ENCODE measurements at regions not wholly inside any gene's neighbourhood (a gene's known extent, or its start where the extent isn't known, plus 50 kb on each side); places are given as distances from the start of the nearest gene placed in this dataset.

DNA sequence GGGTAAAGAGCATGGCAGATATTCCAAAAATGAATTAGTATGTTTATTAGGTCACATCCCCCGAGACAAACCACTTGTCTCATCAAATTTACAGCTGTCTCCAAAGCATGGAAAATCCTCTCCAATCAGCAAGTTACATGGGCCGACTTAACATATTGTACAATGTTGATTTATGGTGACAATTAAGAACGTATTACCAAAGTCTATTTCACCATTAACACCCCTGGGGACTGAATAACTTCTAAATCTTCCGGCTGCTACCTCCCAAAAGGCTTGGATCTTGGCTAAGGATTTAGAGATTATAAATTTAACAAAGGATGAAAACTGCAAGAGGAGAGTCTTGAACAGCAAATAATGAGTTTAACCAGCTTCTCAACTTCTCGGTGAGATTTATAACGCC is 311.9 kb downstream of the NPIPA8 start:
- TF ChIP-seq CTCF (conservative IDR thresholded peaks at IDR 0.05; ENCODE audit: low read length) (no peak), EZH2phosphoT487 (IDR thresholded peaks at IDR 0.05; ENCODE audit: borderline replicate concordance, low read depth, low read length) (no peak)
